DMS114 treated with DMSO at 0.1 percent for 48 hours (cell line): ENCODE measurements at regions not wholly inside any gene's neighbourhood (a gene's known extent, or its start where the extent isn't known, plus 50 kb on each side); places are given as distances from the start of the nearest gene placed in this dataset.

Experiments
- DNase-seq: peaks from one replicate; lab custom pipeline; 2025; ENCODE audit not compliant: unreplicated experiment; lab: John Stamatoyannopoulos, UW

DNA sequence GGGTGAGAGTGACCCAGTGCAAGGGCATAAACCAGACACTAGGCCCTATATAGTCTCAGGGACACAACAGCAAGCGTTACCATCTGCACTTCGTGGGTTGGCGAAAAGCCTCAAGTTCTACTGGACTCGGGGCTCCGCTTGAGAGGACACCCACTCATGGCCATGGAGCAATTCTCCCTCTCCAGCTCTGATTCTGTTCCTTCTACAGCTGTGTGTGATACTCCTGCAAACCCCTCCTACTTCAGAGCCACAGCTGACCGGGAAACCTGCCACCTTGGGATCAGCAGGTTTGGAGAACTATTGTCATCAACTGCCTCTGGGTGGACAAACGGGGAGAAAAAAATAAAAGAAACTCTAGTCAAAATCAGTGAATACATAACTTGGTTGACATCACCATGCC is 306.9 kb downstream of the FGFR2 start:
- no peak for DNase-seq

DNA sequence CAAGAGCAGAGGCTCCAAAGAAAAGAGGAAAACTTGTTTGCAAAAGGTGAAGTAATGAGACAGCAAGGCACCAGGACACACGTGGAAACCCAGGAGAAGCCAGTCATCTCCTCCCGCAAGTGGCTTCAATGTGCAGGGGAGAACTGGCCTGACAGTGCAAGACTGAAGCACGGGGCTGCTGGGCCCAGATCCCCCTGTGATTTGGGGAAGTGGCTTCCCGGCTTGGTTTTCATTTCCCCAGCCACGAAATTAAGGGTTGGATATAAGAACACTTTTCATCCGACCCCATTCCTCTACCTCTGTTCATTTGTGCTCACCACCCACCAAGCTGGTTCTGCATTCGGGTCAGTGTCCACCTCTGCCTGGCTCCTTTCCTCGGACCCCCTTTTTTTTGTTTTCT is 306.4 kb downstream of the FGFR2 start:
- DNase-seq = no peak

DNA sequence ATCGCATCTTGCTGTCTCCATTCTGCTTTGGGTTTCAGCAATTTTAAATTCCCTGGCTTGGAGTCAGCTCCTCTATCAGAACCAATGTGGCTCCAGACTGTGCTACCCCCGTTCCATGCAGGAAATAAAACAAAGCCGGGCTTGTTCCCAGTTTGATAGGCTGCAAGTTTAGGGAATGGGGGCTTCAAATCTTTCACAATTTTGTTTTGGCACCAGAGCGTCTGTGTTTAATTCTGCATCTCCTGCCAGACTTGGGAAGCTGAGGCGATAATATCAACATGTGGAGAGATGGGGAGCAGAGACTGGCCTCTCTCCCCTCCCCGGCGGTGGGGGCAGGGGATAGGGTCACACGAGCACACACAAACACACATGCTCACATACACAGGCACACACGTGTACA is 305.9 kb downstream of the FGFR2 start:
- DNase-seq = no peak

DNA sequence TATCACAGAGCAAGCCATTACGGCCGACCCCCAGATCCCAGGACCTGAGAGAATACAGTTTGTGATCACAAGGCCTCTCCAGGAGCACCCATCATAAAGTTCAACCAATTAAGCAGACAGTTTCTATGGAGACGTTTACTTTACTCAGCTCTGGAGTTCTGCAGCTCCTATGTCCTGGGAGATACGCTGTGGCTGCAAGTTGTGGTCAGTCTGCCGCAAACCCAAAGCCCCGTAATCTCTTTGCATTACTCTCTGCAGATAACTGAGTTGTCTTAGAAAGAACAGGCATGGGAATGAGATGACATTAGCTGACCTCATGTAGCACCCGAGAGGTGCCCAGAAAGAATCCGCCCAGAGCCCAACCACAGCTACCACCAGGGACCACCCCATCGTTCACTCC is 305.1 kb downstream of the FGFR2 start:
- DNase-seq = no peak

- no peak for DNase-seq
Observed at GRCh38 chr10:121294630-121295029, 303.6 kb downstream of the FGFR2 start.

GRCh38 chr10:121296378-121296777 is 301.9 kb downstream of the FGFR2 start:
- no peak for DNase-seq

- DNase-seq = no peak
Observed at GRCh38 chr10:121296881-121297585, 301.2 kb downstream of the FGFR2 start.

DNA sequence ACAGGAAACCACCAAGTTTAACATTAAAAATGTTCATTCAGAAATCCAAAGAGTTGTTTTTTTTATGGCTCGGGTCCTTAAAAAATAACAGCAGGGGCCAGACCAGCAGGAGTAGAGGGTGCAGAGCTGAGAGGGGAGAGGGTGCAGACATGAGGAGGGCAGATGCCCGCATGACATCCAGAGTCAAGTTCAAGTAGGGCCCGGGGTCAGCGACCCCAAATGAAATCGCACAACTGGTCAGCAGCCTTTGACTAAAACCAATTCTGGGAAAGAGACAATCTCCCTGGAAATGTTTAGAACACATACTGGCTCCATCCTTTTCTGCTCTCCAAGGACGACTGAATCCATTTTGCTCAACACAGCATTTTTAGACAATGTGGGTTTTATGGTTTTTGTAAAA is 297.5 kb downstream of the FGFR2 start:
- DNase-seq = no peak

- no peak for DNase-seq
Observed at GRCh38 chr10:121302541-121303180, 295.6 kb downstream of the FGFR2 start.

DNA sequence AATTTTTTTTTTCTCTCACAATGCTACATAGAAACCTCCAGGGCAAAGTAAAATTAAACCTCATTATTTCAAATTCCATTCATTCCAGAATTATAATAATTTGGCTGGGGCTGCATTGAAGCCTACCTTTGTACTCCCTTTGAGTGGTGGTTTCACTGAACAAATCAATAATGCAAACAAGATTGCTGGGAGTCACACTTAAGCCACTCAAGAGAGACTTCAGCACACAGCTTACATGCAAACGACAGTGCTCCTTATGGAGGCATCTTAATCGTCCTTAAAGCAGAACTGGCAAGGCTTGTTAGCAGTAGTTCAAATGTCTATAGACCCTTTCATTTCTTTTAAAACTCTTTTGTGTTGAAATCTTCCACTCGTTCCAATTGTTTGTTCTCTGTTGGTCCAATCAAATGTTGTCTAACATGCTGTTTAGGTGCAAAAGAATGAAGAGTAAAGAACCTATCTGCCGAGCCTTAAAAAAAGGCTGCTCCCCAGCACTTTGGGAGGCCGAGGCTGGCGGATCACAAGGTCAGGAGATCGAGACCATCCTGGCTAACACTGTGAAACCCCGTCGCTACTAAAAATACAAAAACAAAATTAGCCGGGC is 294.9 kb downstream of the FGFR2 start:
- no peak for DNase-seq

DNA sequence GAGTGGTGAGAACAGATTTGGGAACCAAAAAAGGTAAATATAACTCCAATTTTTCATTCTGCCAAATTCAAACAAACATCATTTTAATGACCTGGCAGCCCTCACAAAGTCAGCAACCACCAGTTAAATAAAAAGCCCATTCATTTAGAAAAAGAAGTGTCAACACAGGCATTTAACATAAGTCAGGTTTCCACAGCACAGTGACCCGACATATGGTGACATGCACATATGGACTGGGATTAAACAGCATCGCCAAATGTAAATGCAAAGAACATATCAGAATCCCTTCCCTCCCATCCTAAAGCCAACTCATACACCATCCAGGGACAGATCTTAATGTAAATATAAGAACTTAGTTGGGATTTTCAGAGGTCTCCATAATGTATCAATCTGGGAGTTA is 293.2 kb downstream of the FGFR2 start:
- no peak for DNase-seq

- DNase-seq = no peak
Observed at GRCh38 chr10:121306159-121306673, 292.0 kb downstream of the FGFR2 start.

DNA sequence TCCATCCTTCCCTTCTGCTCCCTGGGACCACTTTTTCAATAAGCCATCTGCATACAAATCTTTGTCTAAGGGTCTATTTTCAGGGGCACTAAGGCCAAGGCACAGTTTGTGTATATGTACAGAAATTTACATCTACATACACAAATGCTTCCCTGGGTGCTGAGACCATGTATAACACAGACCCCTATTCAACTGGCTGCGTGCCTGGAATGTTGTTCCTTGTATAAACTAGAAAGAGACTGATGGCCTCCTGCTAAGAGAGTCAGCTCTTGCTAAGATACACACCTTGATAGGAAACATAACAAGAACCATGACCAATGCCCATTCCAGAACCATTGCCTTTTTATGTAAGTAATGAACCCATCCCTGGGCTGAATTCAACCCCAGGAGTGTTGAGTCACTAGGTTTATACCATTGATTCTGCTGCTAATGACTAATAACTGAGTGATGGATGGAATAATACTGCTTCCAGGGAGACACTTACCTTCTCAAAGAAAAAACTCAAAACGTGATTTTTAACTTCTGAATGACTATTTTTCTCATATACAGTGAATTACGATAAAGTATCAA is 290.7 kb downstream of the FGFR2 start:
- DNase-seq = no peak

- no peak for DNase-seq
Observed at GRCh38 chr10:121308020-121308419, 290.2 kb downstream of the FGFR2 start.

GRCh38 chr10:121309164-121309563 is 289.1 kb downstream of the FGFR2 start:
- DNase-seq = no peak

DNA sequence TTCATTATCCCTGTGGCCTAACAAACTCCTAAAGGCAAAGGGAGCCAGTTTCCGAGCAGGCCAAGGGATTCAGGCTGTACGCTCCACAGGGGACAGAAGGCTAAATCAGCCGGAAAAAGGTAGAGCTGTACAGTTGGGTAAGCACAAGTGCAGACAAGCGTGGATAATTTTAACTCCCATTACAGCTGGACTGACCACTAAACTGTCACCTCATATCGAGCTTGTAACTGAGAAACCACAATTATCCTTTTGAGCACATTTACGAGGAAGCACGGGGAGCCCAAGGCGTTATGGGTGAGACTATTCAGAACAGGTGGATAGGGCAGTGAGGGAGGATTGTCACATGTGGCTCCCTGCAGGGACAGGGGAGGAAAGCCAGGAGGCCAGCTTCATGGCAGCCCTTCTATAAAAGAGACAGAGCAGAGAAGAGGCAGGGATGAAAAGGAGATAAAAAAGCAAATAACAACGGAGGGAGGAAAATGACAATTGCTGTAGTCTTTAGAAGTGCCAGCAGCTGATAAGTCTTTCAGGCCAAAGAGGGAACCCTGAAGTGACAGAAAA is 288.0 kb downstream of the FGFR2 start:
- DNase-seq = no peak

DNA sequence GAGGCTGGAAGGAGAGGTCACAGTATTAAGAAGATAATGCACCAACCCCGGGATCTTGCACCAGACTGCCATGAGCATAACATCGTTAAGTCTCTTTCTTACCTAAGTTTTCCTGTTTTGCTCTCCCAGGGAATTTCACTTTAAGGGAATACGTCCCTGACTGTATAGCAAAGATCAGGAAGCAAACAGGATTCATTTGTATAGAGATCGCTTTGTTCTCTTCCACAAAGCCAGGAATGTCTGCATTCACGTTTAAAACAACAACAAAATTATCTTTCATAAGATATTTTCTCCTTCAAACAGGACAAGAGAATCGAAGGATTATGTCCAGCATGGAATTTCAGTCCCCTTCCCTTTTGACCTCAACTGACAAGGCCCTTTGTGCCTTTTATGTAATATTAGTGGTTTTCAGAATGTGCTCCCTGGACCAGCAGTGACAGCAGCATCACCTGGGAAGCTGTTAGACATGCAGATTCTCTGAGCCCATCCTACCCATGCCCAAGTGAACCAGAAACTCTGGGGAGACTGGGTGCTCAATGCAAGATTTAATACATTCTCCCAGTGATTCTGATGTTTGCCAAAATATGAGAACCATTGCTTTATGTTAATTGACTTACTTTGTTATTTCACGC is 286.3 kb downstream of the FGFR2 start:
- DNase-seq = no peak

DNA sequence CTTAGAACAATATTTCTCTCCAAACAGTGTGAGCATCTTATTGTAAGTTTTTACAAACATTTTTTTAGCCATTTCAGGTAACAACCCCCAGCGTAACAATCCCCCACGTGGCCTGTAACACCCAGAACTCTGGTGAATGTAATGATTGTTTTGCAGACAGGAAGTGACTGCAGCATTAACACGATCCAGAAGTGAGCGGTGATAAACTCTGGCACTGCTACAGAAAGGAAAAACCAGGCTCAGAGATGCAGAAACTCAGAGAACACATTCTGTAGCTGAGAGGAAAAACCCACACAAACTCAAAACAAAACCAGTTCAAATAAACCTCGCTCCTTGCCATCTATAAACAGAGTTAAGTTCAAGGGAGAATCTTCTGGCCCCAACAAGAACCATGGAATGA is 285.7 kb downstream of the FGFR2 start:
- DNase-seq = no peak

- no peak for DNase-seq
Observed at GRCh38 chr10:121313119-121313875, 284.9 kb downstream of the FGFR2 start.

- DNase-seq = no peak
Observed at GRCh38 chr10:121316432-121316831, 281.8 kb downstream of the FGFR2 start.
